ENCODE measurements at regions not wholly inside any gene's neighbourhood (a gene's known extent, or its start where the extent isn't known, plus 50 kb on each side); places are given as distances from the start of the nearest gene placed in this dataset.

- Histone ChIP-seq H3K36me3 (ENCODE audit: control insufficient read depth, insufficient read depth, low read length) (no peaks in the 10 kb centered on the region), H3K9me3 (ENCODE audit: control insufficient read depth, low read length) (no peaks in the 10 kb centered on the region), H3K27me3 (ENCODE audit: control insufficient read depth, insufficient read depth, low read length) (no peaks in the 10 kb centered on the region), H3K4me3 (ENCODE audit: low read length) (no peak overlapping the region), H3K9ac (ENCODE audit: low read length) (no peak overlapping the region), H3K4me1 (ENCODE audit: control insufficient read depth, insufficient read depth, low read length) (peaks cover 8% of the 10 kb centered on the region)
Measured at GRCh38 chr2:160940699-160941098, 219.5 kb upstream of the TANK start.

- Histone ChIP-seq H3K27me3 (ENCODE audit: control insufficient read depth, insufficient read depth, low read length) (no peaks in the 10 kb centered on the region), H3K9ac (ENCODE audit: low read length) (no peak overlapping the region), H3K36me3 (ENCODE audit: control insufficient read depth, insufficient read depth, low read length) (no peaks in the 10 kb centered on the region), H3K9me3 (ENCODE audit: control insufficient read depth, low read length) (no peaks in the 10 kb centered on the region), H3K4me1 (ENCODE audit: control insufficient read depth, insufficient read depth, low read length) (peaks cover 8% of the 10 kb centered on the region), H3K4me3 (ENCODE audit: low read length) (no peak overlapping the region)
Measured at GRCh38 chr2:160941290-160941846, 218.9 kb upstream of the TANK start.

GRCh38 chr2:160942476-160943142, 217.6 kb upstream of the TANK start:
- Histone ChIP-seq H3K9me3 (ENCODE audit: control insufficient read depth, low read length) (no peaks in the 10 kb centered on the region), H3K4me1 (ENCODE audit: control insufficient read depth, insufficient read depth, low read length) (peaks cover 8% of the 10 kb centered on the region), H3K9ac (ENCODE audit: low read length) (no peak overlapping the region), H3K4me3 (ENCODE audit: low read length) (no peak overlapping the region), H3K36me3 (ENCODE audit: control insufficient read depth, insufficient read depth, low read length) (no peaks in the 10 kb centered on the region), H3K27me3 (ENCODE audit: control insufficient read depth, insufficient read depth, low read length) (no peaks in the 10 kb centered on the region)

- no peaks in the 10 kb centered on the region for H3K36me3 ChIP-seq (ENCODE audit: control insufficient read depth, insufficient read depth, low read length)
- peaks cover 8% of the 10 kb centered on the region for H3K4me1 ChIP-seq (ENCODE audit: control insufficient read depth, insufficient read depth, low read length)
- H3K27me3 ChIP-seq (ENCODE audit: control insufficient read depth, insufficient read depth, low read length) = no peaks in the 10 kb centered on the region
Measured at GRCh38 chr2:160943414-160943813, 216.8 kb upstream of the TANK start.

GRCh38 chr2:160952464-160953254, 207.6 kb upstream of the TANK start:
- no peak overlapping the region for H3K4me3 ChIP-seq (ENCODE audit: low read length)
- no peaks in the 10 kb centered on the region for H3K9me3 ChIP-seq (ENCODE audit: control insufficient read depth, low read length)
- H3K4me1 ChIP-seq (ENCODE audit: control insufficient read depth, insufficient read depth, low read length) = no peaks in the 10 kb centered on the region
- no peaks in the 10 kb centered on the region for H3K27me3 ChIP-seq (ENCODE audit: control insufficient read depth, insufficient read depth, low read length)
- H3K9ac ChIP-seq (ENCODE audit: low read length) = no peak overlapping the region
- H3K36me3 ChIP-seq (ENCODE audit: control insufficient read depth, insufficient read depth, low read length) = no peaks in the 10 kb centered on the region

More at GRCh38 chr2:160943414-160943813, 216.8 kb upstream of the TANK start:
- H3K9me3 ChIP-seq (ENCODE audit: control insufficient read depth, low read length) = no peaks in the 10 kb centered on the region
- H3K4me3 ChIP-seq (ENCODE audit: low read length) = no peak overlapping the region
- no peak overlapping the region for H3K9ac ChIP-seq (ENCODE audit: low read length)

- Histone ChIP-seq H3K36me3 (ENCODE audit: control insufficient read depth, insufficient read depth, low read length) (no peaks in the 10 kb centered on the region), H3K4me3 (ENCODE audit: low read length) (no peak overlapping the region), H3K4me1 (ENCODE audit: control insufficient read depth, insufficient read depth, low read length) (no peaks in the 10 kb centered on the region), H3K9me3 (ENCODE audit: control insufficient read depth, low read length) (no peaks in the 10 kb centered on the region), H3K9ac (ENCODE audit: low read length) (no peak overlapping the region), H3K27me3 (ENCODE audit: control insufficient read depth, insufficient read depth, low read length) (no peaks in the 10 kb centered on the region)
Measured at GRCh38 chr2:160955578-160955977, 204.7 kb upstream of the TANK start.

GRCh38 chr2:160956243-160956802, 203.9 kb upstream of the TANK start:
- Histone ChIP-seq H3K9me3 (ENCODE audit: control insufficient read depth, low read length) (no peaks in the 10 kb centered on the region), H3K36me3 (ENCODE audit: control insufficient read depth, insufficient read depth, low read length) (no peaks in the 10 kb centered on the region), H3K4me3 (ENCODE audit: low read length) (no peak overlapping the region), H3K27me3 (ENCODE audit: control insufficient read depth, insufficient read depth, low read length) (no peaks in the 10 kb centered on the region), H3K4me1 (ENCODE audit: control insufficient read depth, insufficient read depth, low read length) (no peaks in the 10 kb centered on the region), H3K9ac (ENCODE audit: low read length) (no peak overlapping the region)

GRCh38 chr2:160963957-160964356, 196.3 kb upstream of the TANK start:
- Histone ChIP-seq H3K9ac (ENCODE audit: low read length) (no peak overlapping the region), H3K27me3 (ENCODE audit: control insufficient read depth, insufficient read depth, low read length) (no peaks in the 10 kb centered on the region), H3K4me1 (ENCODE audit: control insufficient read depth, insufficient read depth, low read length) (no peaks in the 10 kb centered on the region), H3K4me3 (ENCODE audit: low read length) (no peak overlapping the region), H3K9me3 (ENCODE audit: control insufficient read depth, low read length) (no peaks in the 10 kb centered on the region), H3K36me3 (ENCODE audit: control insufficient read depth, insufficient read depth, low read length) (no peaks in the 10 kb centered on the region)

- Histone ChIP-seq H3K27me3 (ENCODE audit: control insufficient read depth, insufficient read depth, low read length) (no peaks in the 10 kb centered on the region), H3K4me3 (ENCODE audit: low read length) (no peak overlapping the region), H3K36me3 (ENCODE audit: control insufficient read depth, insufficient read depth, low read length) (no peaks in the 10 kb centered on the region), H3K4me1 (ENCODE audit: control insufficient read depth, insufficient read depth, low read length) (no peaks in the 10 kb centered on the region), H3K9me3 (ENCODE audit: control insufficient read depth, low read length) (no peaks in the 10 kb centered on the region), H3K9ac (ENCODE audit: low read length) (no peak overlapping the region)
Measured at GRCh38 chr2:160967523-160967922, 192.7 kb upstream of the TANK start.

- no peaks in the 10 kb centered on the region for H3K36me3 ChIP-seq (ENCODE audit: control insufficient read depth, insufficient read depth, low read length)
- no peaks in the 10 kb centered on the region for H3K4me1 ChIP-seq (ENCODE audit: control insufficient read depth, insufficient read depth, low read length)
- no peaks in the 10 kb centered on the region for H3K9me3 ChIP-seq (ENCODE audit: control insufficient read depth, low read length)
- no peak overlapping the region for H3K9ac ChIP-seq (ENCODE audit: low read length)
- no peaks in the 10 kb centered on the region for H3K27me3 ChIP-seq (ENCODE audit: control insufficient read depth, insufficient read depth, low read length)
- no peak overlapping the region for H3K4me3 ChIP-seq (ENCODE audit: low read length)
Measured at GRCh38 chr2:160968183-160968582, 192.0 kb upstream of the TANK start.

- Histone ChIP-seq H3K27me3 (ENCODE audit: control insufficient read depth, insufficient read depth, low read length) (no peaks in the 10 kb centered on the region), H3K4me1 (ENCODE audit: control insufficient read depth, insufficient read depth, low read length) (no peaks in the 10 kb centered on the region), H3K9me3 (ENCODE audit: control insufficient read depth, low read length) (no peaks in the 10 kb centered on the region), H3K9ac (ENCODE audit: low read length) (peak overlapping the region; percentile 1), H3K36me3 (ENCODE audit: control insufficient read depth, insufficient read depth, low read length) (no peaks in the 10 kb centered on the region), H3K4me3 (ENCODE audit: low read length) (no peak overlapping the region)
Measured at GRCh38 chr2:160970052-160970965, 189.9 kb upstream of the TANK start.
